Mucosa of rectum (tissue), 2 donors: ENCODE measurements at regions not wholly inside any gene's neighbourhood (a gene's known extent, or its start where the extent isn't known, plus 50 kb on each side); places are given as distances from the start of the nearest gene placed in this dataset.

Source experiments
- H3K27ac ChIP-seq, 2 donors: one replicate each; pipeline ENCODE4 v1.7.0; 2013; ENCODE audit warnings: inconsistent platforms in 2 of 2, low read depth in 2 of 2, low read length in 2 of 2
- H3K27me3 ChIP-seq, 2 donors: one replicate each; pipeline ENCODE4 v1.7.0; 2013; ENCODE audit warnings: low read length in 2 of 2; ENCODE audit not compliant: control insufficient read depth in 2 of 2, insufficient read depth in 2 of 2
- H3K36me3 ChIP-seq, 2 donors: one replicate each; pipeline ENCODE4 v1.7.0; 2013; ENCODE audit warnings: low read length in 2 of 2; ENCODE audit not compliant: control insufficient read depth in 2 of 2, insufficient read depth in 2 of 2
- H3K4me1 ChIP-seq, 2 donors: one replicate each; pipeline ENCODE4 v1.7.0; 2013; ENCODE audit warnings: low read length in 2 of 2, mild to moderate bottlenecking in 1 of 2; ENCODE audit not compliant: control insufficient read depth in 2 of 2, insufficient read depth in 2 of 2
- H3K4me3 ChIP-seq, 2 donors: one replicate each; pipeline ENCODE4 v1.7.0; 2013; ENCODE audit warnings: low read length in 2 of 2
- H3K9ac ChIP-seq, 2 donors: one replicate each; pipeline ENCODE4 v1.7.0; 2013; ENCODE audit warnings: low read length in 2 of 2, low read depth in 1 of 2, mild to moderate bottlenecking in 1 of 2
- H3K9me3 ChIP-seq, 2 donors: one replicate each; pipeline ENCODE4 v1.7.0; 2013; ENCODE audit warnings: low read length in 2 of 2; ENCODE audit not compliant: control insufficient read depth in 2 of 2
- donor health status: healthy.
- donor health status: Normal muscosa, but diverticular disease.

DNA sequence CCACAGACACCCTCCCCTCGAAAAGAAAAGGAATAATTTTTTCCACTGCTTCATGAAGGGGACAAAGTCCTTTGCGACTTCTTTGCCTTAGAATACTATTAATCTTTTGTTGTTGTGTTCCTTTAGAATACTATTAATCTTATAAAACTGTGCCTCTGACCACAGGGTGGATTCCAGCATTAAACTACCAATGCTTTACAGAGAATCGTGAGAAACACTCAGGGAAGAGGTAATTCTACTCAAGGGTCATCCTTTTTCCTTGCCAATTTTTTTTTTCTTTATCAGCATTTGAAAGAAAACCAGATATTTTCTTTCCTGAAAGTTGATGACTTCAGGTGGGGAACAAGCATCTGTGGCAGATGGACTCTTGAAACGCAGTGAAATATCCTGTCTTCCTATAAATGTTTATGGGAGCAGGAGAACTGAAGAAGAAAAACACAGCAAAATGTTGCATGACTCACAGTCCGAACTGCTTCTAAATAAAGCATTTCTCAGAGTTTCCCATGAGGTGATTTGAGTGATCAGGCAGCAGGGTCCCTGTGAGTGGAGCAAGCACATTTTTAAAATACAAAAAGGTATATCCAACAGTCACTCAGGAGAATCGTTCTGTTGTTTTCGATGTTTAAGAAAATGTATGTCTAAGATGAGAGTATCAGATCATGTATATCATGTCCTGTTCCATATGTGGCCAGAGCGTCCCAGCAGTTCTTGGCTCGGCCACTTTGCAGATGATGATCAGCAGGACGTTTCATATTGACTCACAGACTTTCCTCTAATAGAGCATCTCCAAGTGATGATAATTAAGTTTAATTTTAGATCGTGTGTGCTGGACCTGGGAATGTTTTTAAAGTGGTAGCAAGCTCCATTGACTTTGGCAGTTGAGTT, 154.2 kb upstream of the RUNX1 start:
- Histone ChIP-seq H3K9me3 (no peaks in the 10 kb centered on the region), H3K4me3 (no peak overlapping the region), H3K27ac (peak overlapping the region in 1 of 2 donors; percentile 46), H3K27me3 (no peaks in the 10 kb centered on the region), H3K4me1 (peaks cover 2 to 10% of the 10 kb centered on the region in 2 donors), H3K36me3 (no peaks in the 10 kb centered on the region), H3K9ac (no peak overlapping the region)

- peaks cover 2 to 10% of the 10 kb centered on the region in 2 donors for H3K4me1 ChIP-seq
- no peaks in the 10 kb centered on the region for H3K9me3 ChIP-seq
- H3K27ac ChIP-seq = no peak overlapping the region
- no peak overlapping the region for H3K4me3 ChIP-seq
- no peaks in the 10 kb centered on the region for H3K27me3 ChIP-seq
- H3K9ac ChIP-seq = no peak overlapping the region
- no peaks in the 10 kb centered on the region for H3K36me3 ChIP-seq
Observed at GRCh38 chr21:35202431-35202830, 153.3 kb upstream of the RUNX1 start.

GRCh38 chr21:35201799-35202198, 152.7 kb upstream of the RUNX1 start:
- H3K4me1 ChIP-seq = peaks cover 2 to 10% of the 10 kb centered on the region in 2 donors
- no peak overlapping the region for H3K27ac ChIP-seq
- no peaks in the 10 kb centered on the region for H3K9me3 ChIP-seq

DNA sequence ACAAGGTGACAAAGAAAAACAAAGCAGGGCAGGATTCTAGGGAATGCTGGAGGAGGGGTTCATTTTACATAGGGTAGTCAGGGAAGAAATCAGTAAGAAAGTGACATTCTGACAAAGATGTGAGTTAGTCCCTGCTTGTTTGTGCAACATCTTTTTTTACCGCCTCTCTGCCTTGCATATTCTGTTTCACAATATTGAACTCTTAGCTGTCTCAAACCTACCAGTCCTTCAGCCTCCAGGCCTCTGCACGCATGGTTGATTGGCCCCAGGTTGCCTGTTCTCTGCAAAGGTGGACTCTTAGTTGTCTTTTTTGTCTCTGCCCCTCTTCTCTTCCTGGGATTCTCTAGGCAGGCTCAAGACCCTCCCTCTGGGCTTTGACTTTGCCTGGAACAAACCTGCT, 152.2 kb upstream of the RUNX1 start:
- Histone ChIP-seq H3K9me3 (no peaks in the 10 kb centered on the region), H3K27me3 (no peaks in the 10 kb centered on the region), H3K9ac (no peak overlapping the region), H3K4me1 (peaks cover 2 to 7% of the 10 kb centered on the region in 2 donors), H3K27ac (no peak overlapping the region), H3K4me3 (no peak overlapping the region), H3K36me3 (no peaks in the 10 kb centered on the region)

More at GRCh38 chr21:35201799-35202198, 152.7 kb upstream of the RUNX1 start:
- Histone ChIP-seq H3K4me3 (no peak overlapping the region), H3K27me3 (no peaks in the 10 kb centered on the region), H3K36me3 (no peaks in the 10 kb centered on the region), H3K9ac (no peak overlapping the region)

DNA sequence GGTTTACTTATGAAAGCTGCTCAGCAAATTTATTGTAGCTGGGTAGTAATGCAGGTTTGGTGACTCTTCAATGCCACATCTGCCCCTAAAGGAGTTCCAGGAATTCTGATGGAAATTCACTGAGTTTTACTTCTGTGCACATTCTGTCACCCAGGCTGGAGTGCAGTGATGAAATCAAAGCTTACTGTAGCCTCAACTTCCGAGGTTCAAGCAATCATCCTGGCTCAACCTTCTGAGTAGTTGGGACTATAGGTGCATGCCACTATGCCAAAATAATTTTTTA, 150.6 kb upstream of the RUNX1 start:
- no peaks in the 10 kb centered on the region for H3K27me3 ChIP-seq
- no peak overlapping the region for H3K27ac ChIP-seq
- no peaks in the 10 kb centered on the region for H3K36me3 ChIP-seq
- H3K4me3 ChIP-seq = no peak overlapping the region
- no peak overlapping the region for H3K9ac ChIP-seq
- peaks cover 0 to 2% of the 10 kb centered on the region in 2 donors for H3K4me1 ChIP-seq
- no peaks in the 10 kb centered on the region for H3K9me3 ChIP-seq

- no peaks in the 10 kb centered on the region for H3K27me3 ChIP-seq
- H3K4me1 ChIP-seq = peaks cover 0 to 2% of the 10 kb centered on the region in 2 donors
- H3K9me3 ChIP-seq = no peaks in the 10 kb centered on the region
- no peak overlapping the region for H3K27ac ChIP-seq
- H3K4me3 ChIP-seq = no peak overlapping the region
- H3K9ac ChIP-seq = no peak overlapping the region
- H3K36me3 ChIP-seq = no peaks in the 10 kb centered on the region
Observed at GRCh38 chr21:35198982-35199732, 150.1 kb upstream of the RUNX1 start.

DNA sequence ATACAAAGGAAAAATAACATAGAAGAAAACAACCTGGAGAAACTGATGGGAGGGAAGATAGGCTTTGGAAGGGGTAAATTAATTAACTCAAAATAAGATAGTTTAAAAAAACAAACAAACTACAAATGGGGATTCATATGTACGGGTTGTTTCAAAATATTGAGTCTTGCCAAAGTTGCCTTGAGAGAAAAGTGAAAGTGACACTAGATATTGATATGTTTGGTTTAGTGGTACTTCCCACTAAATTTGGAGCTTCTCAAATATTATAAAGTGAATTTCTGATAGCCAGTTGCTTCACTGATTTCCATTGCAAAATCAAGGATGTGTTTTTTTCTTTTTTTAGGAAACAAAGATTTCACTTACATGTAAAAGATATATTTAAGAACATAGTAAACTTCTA, 149.5 kb upstream of the RUNX1 start:
- Histone ChIP-seq H3K27me3 (no peaks in the 10 kb centered on the region), H3K27ac (no peak overlapping the region), H3K4me1 (peaks cover 0 to 2% of the 10 kb centered on the region in 2 donors), H3K4me3 (no peak overlapping the region), H3K9ac (no peak overlapping the region), H3K9me3 (no peaks in the 10 kb centered on the region), H3K36me3 (no peaks in the 10 kb centered on the region)

GRCh38 chr21:35197992-35198431, 148.9 kb upstream of the RUNX1 start:
- Histone ChIP-seq H3K9ac (no peak overlapping the region), H3K27me3 (no peaks in the 10 kb centered on the region), H3K27ac (no peak overlapping the region), H3K9me3 (no peaks in the 10 kb centered on the region), H3K36me3 (no peaks in the 10 kb centered on the region), H3K4me1 (peaks cover 0 to 2% of the 10 kb centered on the region in 2 donors), H3K4me3 (no peak overlapping the region)

GRCh38 chr21:35197191-35197590, 148.1 kb upstream of the RUNX1 start:
- H3K9me3 ChIP-seq = no peaks in the 10 kb centered on the region
- H3K36me3 ChIP-seq = no peaks in the 10 kb centered on the region
- no peaks in the 10 kb centered on the region for H3K4me1 ChIP-seq
- no peak overlapping the region for H3K4me3 ChIP-seq
- H3K27ac ChIP-seq = no peak overlapping the region
- no peaks in the 10 kb centered on the region for H3K27me3 ChIP-seq
- H3K9ac ChIP-seq = no peak overlapping the region

DNA sequence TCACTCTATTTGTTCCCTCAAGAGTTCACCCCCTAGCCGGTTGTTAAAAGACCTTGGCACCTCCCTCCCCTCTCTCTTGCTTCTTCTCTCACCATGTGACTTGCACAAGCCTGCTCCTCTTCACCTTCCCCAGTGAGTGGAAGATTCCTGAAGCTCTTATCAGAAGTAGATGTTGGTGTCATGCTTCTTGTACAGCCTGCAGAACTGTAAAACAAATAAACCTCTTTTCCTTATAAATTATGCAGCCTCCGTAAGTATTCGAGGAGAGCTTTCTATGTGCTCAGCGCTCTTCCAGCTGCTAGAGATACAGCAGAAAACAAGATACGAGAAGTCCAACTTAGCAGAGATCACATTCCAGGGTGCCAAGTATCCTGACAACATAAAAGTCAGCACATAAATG, 147.0 kb upstream of the RUNX1 start:
- H3K27me3 ChIP-seq = no peaks in the 10 kb centered on the region
- H3K4me1 ChIP-seq = no peaks in the 10 kb centered on the region
- H3K4me3 ChIP-seq = no peak overlapping the region
- H3K27ac ChIP-seq = no peak overlapping the region
- H3K9me3 ChIP-seq = no peaks in the 10 kb centered on the region
- no peaks in the 10 kb centered on the region for H3K36me3 ChIP-seq
- H3K9ac ChIP-seq = no peak overlapping the region
